ENCODE measurements at regions not wholly inside any gene's neighbourhood (a gene's known extent, or its start where the extent isn't known, plus 50 kb on each side); places are given as distances from the start of the nearest gene placed in this dataset.

DNA sequence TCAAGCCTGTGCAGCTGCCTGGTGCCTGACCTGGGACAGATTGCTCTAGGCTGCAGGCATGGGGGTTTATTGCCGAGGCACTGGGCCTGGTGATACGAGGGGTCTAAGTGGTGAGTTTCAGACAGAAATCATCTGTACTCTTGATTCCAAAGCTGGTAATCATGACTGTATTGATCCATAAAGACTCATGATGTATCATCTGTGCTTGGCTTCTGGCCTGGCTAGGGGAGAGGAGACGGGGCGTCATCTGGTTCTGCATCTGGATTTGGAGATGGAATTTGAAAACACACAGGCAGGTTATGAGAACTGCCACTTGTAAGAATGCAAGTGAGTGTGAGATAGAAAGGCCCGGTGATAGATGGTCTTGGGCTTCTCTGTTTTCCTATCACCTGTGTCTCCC, 337.4 kb upstream of the C2CD4B start:
- Histone ChIP-seq H3K27ac (no peak overlapping the region), H3K4me3 (no peak overlapping the region), H3K4me1 (peaks cover 0 to 20% (median 10%) of the 10 kb centered on the region in 6 donors), H3K27me3 (replicated peaks in 1 of 7) (no peaks in the 10 kb centered on the region), H3K36me3 (no peaks in the 10 kb centered on the region), H3K9me3 (no peaks in the 10 kb centered on the region)
- DNase-seq, result no peak
- intact Hi-C loops (cut with DNase I; ENCODE audit: low total_unique reads), result no loop called here
- TF ChIP-seq POLR2A (IDR thresholded peaks at IDR 0.05) (no peak), POLR2AphosphoS5 (IDR thresholded peaks at IDR 0.05) (no peak)
- TF ChIP-seq, protein P1, sequence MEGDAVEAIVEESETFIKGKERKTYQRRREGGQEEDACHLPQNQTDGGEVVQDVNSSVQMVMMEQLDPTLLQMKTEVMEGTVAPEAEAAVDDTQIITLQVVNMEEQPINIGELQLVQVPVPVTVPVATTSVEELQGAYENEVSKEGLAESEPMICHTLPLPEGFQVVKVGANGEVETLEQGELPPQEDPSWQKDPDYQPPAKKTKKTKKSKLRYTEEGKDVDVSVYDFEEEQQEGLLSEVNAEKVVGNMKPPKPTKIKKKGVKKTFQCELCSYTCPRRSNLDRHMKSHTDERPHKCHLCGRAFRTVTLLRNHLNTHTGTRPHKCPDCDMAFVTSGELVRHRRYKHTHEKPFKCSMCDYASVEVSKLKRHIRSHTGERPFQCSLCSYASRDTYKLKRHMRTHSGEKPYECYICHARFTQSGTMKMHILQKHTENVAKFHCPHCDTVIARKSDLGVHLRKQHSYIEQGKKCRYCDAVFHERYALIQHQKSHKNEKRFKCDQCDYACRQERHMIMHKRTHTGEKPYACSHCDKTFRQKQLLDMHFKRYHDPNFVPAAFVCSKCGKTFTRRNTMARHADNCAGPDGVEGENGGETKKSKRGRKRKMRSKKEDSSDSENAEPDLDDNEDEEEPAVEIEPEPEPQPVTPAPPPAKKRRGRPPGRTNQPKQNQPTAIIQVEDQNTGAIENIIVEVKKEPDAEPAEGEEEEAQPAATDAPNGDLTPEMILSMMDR (IDR thresholded peaks at IDR 0.05 in 8 of 11, conservative IDR thresholded peaks at IDR 0.05 in 3 of 11), result no peak
- WGBS, 5 donors, result 94 to 100% (median 96%) methylated on average over 5 of the region's 5 CpGs

DNA sequence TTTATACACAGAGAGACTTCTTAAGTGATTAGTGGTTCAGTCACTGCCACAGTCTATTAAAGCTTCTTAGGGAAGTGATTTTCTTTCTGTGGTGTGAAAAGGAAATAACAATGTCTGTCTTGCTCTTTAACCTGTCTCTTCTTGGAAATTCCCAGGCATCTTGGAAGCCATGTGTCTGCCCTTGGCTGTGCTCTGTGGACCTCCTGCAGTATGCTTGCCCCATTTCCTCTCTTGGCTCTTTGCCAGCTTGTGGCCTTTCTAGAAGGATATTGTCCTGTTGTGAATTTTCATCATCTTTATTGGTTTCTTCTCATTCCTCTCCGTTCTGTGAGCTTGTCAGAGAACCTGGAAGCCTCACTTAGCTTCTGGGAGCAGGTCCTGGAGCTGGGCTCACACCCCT, 338.4 kb upstream of the C2CD4B start:
- Histone ChIP-seq H3K9me3 (no peaks in the 10 kb centered on the region), H3K36me3 (no peaks in the 10 kb centered on the region), H3K27ac (no peak overlapping the region), H3K4me3 (no peak overlapping the region), H3K27me3 (replicated peaks in 1 of 7) (no peaks in the 10 kb centered on the region), H3K4me1 (peaks cover 0 to 20% (median 10%) of the 10 kb centered on the region in 6 donors)
- 38 to 52% (median 38%) methylated on average over 1 of the region's 1 CpG for WGBS, 5 donors
- TF ChIP-seq, protein P1 (IDR thresholded peaks at IDR 0.05 in 8 of 11, conservative IDR thresholded peaks at IDR 0.05 in 3 of 11), result no peak
- TF ChIP-seq POLR2A (IDR thresholded peaks at IDR 0.05) (no peak), POLR2AphosphoS5 (IDR thresholded peaks at IDR 0.05) (peak in 1 of 3 donors; percentile 16)
- intact Hi-C loops (cut with DNase I; ENCODE audit: low total_unique reads), result no loop called here
- no peak for DNase-seq

DNA sequence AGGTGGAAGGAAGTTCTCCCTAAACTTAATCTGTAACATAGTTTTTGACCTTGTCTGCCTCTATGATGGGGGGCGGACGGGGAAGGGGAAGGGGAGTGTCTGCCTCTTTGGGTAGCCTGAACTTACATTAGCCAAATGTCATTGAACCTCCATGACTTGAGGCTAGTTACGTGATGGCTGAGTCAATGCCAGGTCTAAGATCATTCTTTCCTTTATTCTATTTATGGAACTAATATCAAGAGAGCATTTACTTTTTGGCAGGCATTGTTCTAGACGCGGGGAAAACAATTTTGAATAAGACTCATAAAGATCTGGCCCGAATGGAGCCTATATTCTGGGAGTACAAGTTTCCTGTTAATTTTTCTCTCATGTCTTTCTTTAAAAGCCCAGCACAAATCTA, 340.7 kb upstream of the C2CD4B start:
- Histone ChIP-seq H3K4me1 (peaks cover 0 to 20% (median 10%) of the 10 kb centered on the region in 6 donors), H3K36me3 (no peaks in the 10 kb centered on the region), H3K4me3 (no peak overlapping the region), H3K27ac (peak overlapping the region in 2 of 8 donors; percentile 22 to 33), H3K27me3 (replicated peaks in 1 of 7) (peaks cover 0 to 6% (median 0%) of the 10 kb centered on the region in 7 donors), H3K9me3 (no peaks in the 10 kb centered on the region)
- intact Hi-C loops (cut with DNase I; ENCODE audit: low total_unique reads), result no loop called here
- WGBS, 5 donors, result 59 to 81% (median 71%) methylated on average over 6 of the region's 6 CpGs
- TF ChIP-seq, protein P1 (IDR thresholded peaks at IDR 0.05 in 8 of 11, conservative IDR thresholded peaks at IDR 0.05 in 3 of 11), result no peak
- no peak for TF ChIP-seq POLR2AphosphoS5 (IDR thresholded peaks at IDR 0.05)
- no peak for TF ChIP-seq POLR2A (IDR thresholded peaks at IDR 0.05)
- DNase-seq, result no peak

DNA sequence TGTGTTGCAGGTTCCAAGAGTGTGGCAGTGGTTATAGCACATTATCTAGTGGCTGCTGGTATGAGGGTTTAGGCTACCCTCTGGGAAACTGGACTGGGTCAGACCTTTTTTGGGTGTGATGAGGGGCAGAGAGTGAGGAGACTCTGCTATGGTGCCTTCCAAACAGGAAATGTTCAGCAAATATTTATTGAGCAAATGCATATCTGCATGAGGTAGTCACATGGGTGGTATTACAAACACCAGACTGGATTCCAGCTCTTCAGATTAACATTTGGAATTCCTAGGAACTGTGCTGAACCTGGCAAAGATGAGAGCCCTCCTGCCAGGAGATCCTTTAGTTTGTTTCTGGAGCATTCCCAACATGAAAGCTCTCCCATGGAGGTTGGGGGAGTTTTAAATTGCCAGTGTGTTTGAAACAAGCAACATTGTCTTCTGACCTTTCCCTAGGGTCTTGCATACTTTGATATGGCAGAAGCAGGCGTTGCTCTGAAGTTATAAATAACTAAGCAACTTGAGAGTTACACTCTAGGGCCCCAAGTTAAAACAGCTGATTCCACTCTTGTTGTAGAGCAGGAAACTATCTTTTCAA, 341.2 kb upstream of the C2CD4B start:
- no peak overlapping the region for H3K4me3 ChIP-seq
- TF ChIP-seq POLR2AphosphoS5 (IDR thresholded peaks at IDR 0.05) (no peak), POLR2A (IDR thresholded peaks at IDR 0.05) (no peak)
- TF ChIP-seq, protein P1 (IDR thresholded peaks at IDR 0.05 in 8 of 11, conservative IDR thresholded peaks at IDR 0.05 in 3 of 11), result no peak
- WGBS, 5 donors, result 9 to 38% (median 25%) methylated on average over 1 of the region's 1 CpG
- H3K27ac ChIP-seq, result peak overlapping the region in 2 of 8 donors; percentile 22 to 33
- peaks cover 0 to 6% (median 0%) of the 10 kb centered on the region in 7 donors for H3K27me3 ChIP-seq (replicated peaks in 1 of 7)
- no peak for DNase-seq
- H3K36me3 ChIP-seq, result no peaks in the 10 kb centered on the region
- H3K4me1 ChIP-seq, result peaks cover 0 to 20% (median 10%) of the 10 kb centered on the region in 6 donors
- H3K9me3 ChIP-seq, result no peaks in the 10 kb centered on the region
- intact Hi-C loops (cut with DNase I; ENCODE audit: low total_unique reads), result no loop called here
